Breast epithelium (tissue), 4 donors: ENCODE measurements at regions not wholly inside any gene's neighbourhood (a gene's known extent, or its start where the extent isn't known, plus 50 kb on each side); places are given as distances from the start of the nearest gene placed in this dataset.

Experiments used
- DNase-seq, 2 donors: peaks; one replicate each; pipeline ENCODE4 v3.0.0-alpha.2; 2019; ENCODE audit warnings: low spot score in 2 of 2
- H3K27ac ChIP-seq, 2 donors: fragments of 200-600 bp; sonication (generic) in 1 of 2; one replicate each; pipeline ENCODE4 v1.5.1; 2016 to 2019; ENCODE audit warnings: mild to moderate bottlenecking in 1 of 2
- H3K27me3 ChIP-seq, 2 donors: fragments of 200-600 bp; sonication (generic) in 1 of 2; one replicate each; pipeline versions ENCODE4 v1.5.1 to v1.6.0; 2017 to 2019; ENCODE audit warnings: control low read depth in 1 of 2, mild to moderate bottlenecking in 1 of 2
- H3K36me3 ChIP-seq: fragments of 200-600 bp; one replicate; pipeline ENCODE4 v1.5.1; 2019
- H3K4me1 ChIP-seq, 2 donors: fragments of 200-600 bp; sonication (generic); one replicate each; pipeline ENCODE4 v1.5.1; 2016 to 2019; ENCODE audit warnings: control low read depth in 1 of 2
- H3K4me3 ChIP-seq, 3 donors: fragments of 200-600 bp; sonication (generic); 1 replicate in 2 of 3; 2 replicates in 1 of 3; pipeline ENCODE4 v1.5.1; 2016 to 2019; ENCODE audit warnings: mild to moderate bottlenecking in 3 of 3, moderate library complexity in 2 of 3
- H3K9me3 ChIP-seq, 2 donors: fragments of 200-600 bp; sonication (generic) in 1 of 2; one replicate each; pipeline ENCODE4 v1.5.1; 2016 to 2019; ENCODE audit warnings: control low read depth in 1 of 2
- POLR2A ChIP-seq: fragments of 450-650 bp; IDR thresholded peaks from one replicate; pipeline ENCODE4 v1.6.1; 2016; ENCODE audit warnings: antibody characterized with exemption, mild to moderate bottlenecking, moderate library complexity
- POLR2AphosphoS5 ChIP-seq, 3 donors: sonication (generic); formaldehyde crosslinking; IDR thresholded peaks; one replicate each; pipeline ENCODE4 v1.6.1; 2017; ENCODE audit warnings: antibody characterized with exemption in 3 of 3
- intact Hi-C: fragments of 100-400 bp; cut with DNase I; formaldehyde crosslinking; loops from one replicate; pipeline ENCODE4 v1.15.1; 2023; ENCODE audit warnings: low total_unique reads
- TF ChIP-seq, protein P1 (sequence below), 3 donors: fragments of 450-650 bp; IDR thresholded peaks; one replicate each; pipeline ENCODE4 v1.5.1; 2016 to 2017; ENCODE audit warnings: antibody characterized with exemption in 3 of 3, mild to moderate bottlenecking in 3 of 3, moderate library complexity in 3 of 3

DNA sequence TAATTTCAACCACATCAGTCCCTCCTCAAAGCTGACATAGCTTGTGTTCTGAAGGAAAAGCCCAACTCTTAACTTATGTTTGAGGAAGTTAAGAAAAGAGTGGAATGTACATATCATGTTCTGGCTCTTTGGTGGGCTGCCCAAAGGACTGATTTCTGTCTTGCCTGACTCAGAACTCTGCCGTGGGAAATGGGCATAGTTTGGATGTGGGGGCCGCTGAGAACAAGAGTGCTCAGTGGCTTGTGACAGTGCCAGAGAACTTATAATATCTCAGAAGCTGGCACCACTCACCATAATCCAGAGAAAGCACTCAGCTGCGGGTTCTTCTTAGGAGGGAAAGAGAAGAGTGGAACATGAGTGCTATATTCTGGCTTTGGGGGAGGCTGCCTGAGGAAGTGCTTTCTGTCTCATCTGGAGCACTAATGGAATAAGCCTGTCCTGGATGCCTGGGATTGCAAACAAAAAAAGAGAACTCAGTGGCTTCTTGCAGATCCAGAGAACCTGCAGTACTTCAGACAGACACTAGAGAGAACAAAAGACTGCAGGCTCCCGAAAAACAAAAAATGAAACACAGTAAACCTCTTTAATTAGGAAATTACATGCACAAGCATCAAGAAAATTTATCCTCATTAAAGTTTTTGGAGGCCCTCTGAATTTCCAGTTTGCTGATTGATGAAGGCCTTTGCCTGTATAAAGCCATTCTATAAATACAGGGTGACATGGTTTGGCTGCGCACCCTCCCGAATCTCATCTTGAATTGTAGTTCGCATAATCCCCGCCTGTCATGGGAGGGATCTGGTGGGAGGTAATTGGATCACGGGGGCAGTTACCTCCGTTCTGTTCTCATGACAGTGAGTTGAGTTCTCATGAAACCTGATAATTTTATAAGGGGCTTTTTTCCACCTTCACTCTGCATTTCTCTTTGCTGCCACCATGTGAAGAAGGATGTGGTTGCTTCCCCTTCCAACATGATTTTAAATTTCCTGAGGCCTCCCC is 207.0 kb downstream of the DMAC1 start:
- no peak overlapping the region for H3K27ac ChIP-seq
- intact Hi-C loops = no loop called here
- H3K4me3 ChIP-seq = no peak overlapping the region
- no peak for TF ChIP-seq POLR2AphosphoS5 (IDR thresholded peaks at IDR 0.05)
- TF ChIP-seq, protein P1, sequence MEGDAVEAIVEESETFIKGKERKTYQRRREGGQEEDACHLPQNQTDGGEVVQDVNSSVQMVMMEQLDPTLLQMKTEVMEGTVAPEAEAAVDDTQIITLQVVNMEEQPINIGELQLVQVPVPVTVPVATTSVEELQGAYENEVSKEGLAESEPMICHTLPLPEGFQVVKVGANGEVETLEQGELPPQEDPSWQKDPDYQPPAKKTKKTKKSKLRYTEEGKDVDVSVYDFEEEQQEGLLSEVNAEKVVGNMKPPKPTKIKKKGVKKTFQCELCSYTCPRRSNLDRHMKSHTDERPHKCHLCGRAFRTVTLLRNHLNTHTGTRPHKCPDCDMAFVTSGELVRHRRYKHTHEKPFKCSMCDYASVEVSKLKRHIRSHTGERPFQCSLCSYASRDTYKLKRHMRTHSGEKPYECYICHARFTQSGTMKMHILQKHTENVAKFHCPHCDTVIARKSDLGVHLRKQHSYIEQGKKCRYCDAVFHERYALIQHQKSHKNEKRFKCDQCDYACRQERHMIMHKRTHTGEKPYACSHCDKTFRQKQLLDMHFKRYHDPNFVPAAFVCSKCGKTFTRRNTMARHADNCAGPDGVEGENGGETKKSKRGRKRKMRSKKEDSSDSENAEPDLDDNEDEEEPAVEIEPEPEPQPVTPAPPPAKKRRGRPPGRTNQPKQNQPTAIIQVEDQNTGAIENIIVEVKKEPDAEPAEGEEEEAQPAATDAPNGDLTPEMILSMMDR (IDR thresholded peaks at IDR 0.05) = no peak
- no peak for TF ChIP-seq POLR2A
- peaks cover 0 to 21% of the 10 kb centered on the region in 2 donors for H3K9me3 ChIP-seq
- no peaks in the 10 kb centered on the region for H3K4me1 ChIP-seq
- H3K27me3 ChIP-seq = no peaks in the 10 kb centered on the region
- H3K36me3 ChIP-seq = no peaks in the 10 kb centered on the region
- no peak for DNase-seq

DNA sequence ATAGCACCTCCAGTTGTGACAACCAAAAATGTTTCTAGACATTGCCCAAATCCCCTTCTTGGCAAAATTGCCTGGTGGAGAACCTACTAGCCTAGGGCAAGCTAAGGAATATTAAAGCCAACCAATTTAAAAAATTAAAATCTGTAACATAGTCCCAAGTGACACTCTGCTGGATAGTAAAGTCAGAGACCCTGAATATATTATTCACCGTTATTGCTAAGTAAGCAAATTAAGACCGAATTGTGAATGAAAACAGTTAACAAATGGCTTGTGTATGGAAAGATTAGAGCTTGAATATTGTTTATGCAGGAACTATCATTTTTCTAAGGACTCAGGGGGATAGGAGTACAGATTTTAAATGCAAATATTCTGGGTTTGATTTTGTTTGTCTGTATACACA is 208.1 kb downstream of the DMAC1 start:
- intact Hi-C loops = no loop called here
- no peaks in the 10 kb centered on the region for H3K27me3 ChIP-seq
- H3K9me3 ChIP-seq = peaks cover 0 to 21% of the 10 kb centered on the region in 2 donors
- H3K4me3 ChIP-seq = no peak overlapping the region
- no peaks in the 10 kb centered on the region for H3K36me3 ChIP-seq
- no peak overlapping the region for H3K27ac ChIP-seq
- H3K4me1 ChIP-seq = no peaks in the 10 kb centered on the region
- no peak for TF ChIP-seq POLR2AphosphoS5 (IDR thresholded peaks at IDR 0.05)
- TF ChIP-seq, protein P1 (IDR thresholded peaks at IDR 0.05) = no peak
- no peak for DNase-seq

DNA sequence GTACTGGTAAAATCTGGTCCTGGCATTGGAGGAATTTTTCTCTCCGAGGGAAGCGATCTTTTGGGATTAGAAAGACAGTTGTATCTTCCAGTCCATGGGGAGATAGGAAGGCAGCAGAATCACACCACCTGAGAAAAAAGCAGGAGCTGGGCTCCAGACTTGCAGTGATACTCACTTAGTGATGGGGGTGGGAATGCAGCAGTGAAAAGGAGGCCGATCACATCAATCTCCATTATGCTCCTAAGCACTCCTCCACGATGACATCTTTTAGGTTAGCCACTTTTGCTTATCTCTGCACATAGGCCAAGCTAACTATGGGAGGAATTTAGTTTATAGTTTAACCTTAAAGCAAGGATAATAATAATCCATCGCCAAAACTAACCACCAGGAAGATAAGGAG is 219.0 kb downstream of the DMAC1 start:
- Histone ChIP-seq H3K4me1 (no peaks in the 10 kb centered on the region), H3K36me3 (no peaks in the 10 kb centered on the region), H3K27me3 (no peaks in the 10 kb centered on the region), H3K27ac (no peak overlapping the region), H3K4me3 (no peak overlapping the region), H3K9me3 (no peaks in the 10 kb centered on the region)
- intact Hi-C loops = no loop called here
- no peak for TF ChIP-seq POLR2A
- TF ChIP-seq, protein P1 (IDR thresholded peaks at IDR 0.05) = no peak
- no peak for TF ChIP-seq POLR2AphosphoS5 (IDR thresholded peaks at IDR 0.05)
- DNase-seq = no peak

DNA sequence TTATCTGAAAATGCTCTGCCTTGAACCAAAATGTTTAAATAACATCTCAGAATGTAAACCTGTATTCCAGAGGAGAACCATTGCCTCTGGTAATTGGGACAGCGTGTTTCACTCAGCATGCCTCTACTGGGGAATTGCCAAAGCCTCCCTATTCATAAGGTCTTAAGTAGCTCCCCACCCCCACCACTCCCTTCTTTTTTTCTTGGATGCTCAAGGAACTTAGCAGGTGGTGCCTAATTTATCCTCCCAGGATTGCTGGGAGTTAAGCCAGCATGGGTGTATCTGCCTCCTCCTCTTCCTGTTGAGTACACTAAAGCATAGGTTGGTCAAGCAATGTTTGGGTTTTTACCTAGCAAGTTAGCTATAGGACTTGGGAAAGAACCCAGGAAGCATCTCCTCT is 220.2 kb downstream of the DMAC1 start:
- Histone ChIP-seq H3K27ac (no peak overlapping the region), H3K4me1 (no peaks in the 10 kb centered on the region), H3K36me3 (no peaks in the 10 kb centered on the region), H3K4me3 (no peak overlapping the region), H3K9me3 (no peaks in the 10 kb centered on the region), H3K27me3 (no peaks in the 10 kb centered on the region)
- intact Hi-C loops = no loop called here
- DNase-seq = no peak
- no peak for TF ChIP-seq POLR2AphosphoS5 (IDR thresholded peaks at IDR 0.05)
- TF ChIP-seq, protein P1 (IDR thresholded peaks at IDR 0.05) = no peak
- no peak for TF ChIP-seq POLR2A

GRCh38 chr9:7578951-7579350 is 220.6 kb downstream of the DMAC1 start:
- Histone ChIP-seq H3K27ac (no peak overlapping the region), H3K4me3 (no peak overlapping the region), H3K36me3 (no peaks in the 10 kb centered on the region), H3K27me3 (no peaks in the 10 kb centered on the region), H3K4me1 (no peaks in the 10 kb centered on the region), H3K9me3 (no peaks in the 10 kb centered on the region)
- DNase-seq = no peak
- TF ChIP-seq POLR2AphosphoS5 (IDR thresholded peaks at IDR 0.05) (no peak), POLR2A (no peak)
- intact Hi-C loops = no loop called here
